ENCODE measurements at regions not wholly inside any gene's neighbourhood (a gene's known extent, or its start where the extent isn't known, plus 50 kb on each side); places are given as distances from the start of the nearest gene placed in this dataset.

DNA sequence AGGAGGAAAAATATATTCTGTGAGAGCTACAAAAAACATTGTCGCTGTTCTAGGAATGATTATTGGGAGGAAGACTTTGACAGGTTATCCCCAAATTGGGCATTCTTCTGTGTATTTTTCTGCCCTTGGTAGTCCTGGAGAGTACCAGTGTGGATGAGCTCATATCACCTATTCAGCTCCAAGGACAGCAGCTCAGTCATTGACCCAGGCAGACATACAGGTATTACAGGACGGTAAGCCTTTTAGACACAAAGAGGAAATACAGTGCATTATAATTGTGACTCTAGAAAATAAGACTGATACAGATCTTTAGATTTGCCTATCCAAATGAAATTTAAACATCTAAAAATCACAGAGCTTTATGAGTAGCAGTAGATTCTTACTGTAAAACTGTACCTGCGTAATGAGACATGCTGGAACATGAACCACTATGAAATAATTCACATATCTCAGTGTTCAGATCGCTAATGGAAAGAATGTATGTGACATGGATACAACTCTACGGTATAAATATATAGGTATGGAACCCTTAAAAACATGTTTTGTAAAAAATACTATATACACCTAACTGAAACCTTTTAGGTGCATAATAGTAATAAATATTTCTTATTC lies 56.0 kb downstream of the PLK2 start:
- DNase-seq (ENCODE audit: low spot score) = no peak

DNA sequence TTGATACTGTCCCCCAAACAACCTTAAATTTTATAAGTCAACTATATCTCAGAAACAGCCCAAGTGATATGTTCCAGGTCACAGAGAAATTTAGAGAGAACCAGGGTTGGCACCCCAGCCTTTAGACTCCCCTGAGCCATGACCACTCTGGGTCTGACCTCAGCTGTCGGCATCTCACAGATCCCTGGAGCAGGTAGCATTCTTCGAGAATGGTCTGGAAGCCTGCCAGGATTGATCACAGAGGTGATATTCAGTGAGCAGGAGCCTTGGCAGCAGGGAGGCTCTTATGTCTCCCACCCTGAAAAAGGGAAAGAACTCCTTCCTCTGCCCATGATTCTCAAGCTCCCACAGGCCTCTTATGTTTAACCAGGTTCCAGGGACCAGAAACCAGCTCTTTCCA lies 58.2 kb downstream of the PLK2 start:
- DNase-seq (ENCODE audit: low spot score) = no peak

GRCh38 chr5:58400737-58401136 lies 59.1 kb downstream of the PLK2 start:
- no peak for DNase-seq (ENCODE audit: low spot score)

GRCh38 chr5:58399951-58400350 lies 59.9 kb downstream of the PLK2 start:
- DNase-seq (ENCODE audit: low spot score) = no peak

DNA sequence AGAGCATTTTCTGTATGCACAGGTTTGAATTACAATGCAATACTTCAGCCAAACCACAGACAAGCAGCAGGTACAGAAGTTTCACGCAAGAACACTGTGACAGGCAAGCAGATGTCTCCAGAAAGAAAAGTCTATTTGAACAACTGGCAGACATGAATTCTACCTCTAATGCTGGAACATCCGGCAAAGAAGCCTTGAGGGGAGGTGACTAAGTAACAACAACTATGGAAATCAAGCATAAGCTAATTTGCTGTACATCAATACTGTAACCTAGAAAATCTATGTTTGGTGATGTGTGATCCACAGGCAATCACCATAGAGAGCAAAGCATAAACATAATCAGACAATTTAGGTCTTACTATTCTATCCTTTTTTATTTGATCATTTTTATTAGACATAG lies 65.5 kb downstream of the PLK2 start:
- no peak for DNase-seq (ENCODE audit: low spot score)

DNA sequence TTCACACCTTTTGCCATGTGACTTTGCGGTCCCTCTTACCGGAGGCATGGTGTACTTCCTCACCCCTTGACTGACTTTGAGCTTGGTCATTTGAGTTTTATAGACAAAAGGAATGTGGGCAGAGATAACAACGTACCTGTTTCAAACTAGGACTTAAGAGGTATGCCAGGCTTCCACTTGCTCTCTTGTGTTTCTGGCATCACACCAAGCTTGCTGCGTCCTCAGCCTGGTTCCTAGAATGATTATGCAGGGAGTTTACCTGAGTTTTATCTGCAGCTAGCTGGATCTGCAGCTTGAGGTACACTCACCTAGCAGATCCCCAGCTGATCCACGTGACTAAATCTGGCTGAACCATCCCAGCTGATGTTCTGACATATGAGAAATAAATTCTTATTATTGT lies 66.2 kb downstream of the PLK2 start:
- DNase-seq (ENCODE audit: low spot score) = no peak

DNA sequence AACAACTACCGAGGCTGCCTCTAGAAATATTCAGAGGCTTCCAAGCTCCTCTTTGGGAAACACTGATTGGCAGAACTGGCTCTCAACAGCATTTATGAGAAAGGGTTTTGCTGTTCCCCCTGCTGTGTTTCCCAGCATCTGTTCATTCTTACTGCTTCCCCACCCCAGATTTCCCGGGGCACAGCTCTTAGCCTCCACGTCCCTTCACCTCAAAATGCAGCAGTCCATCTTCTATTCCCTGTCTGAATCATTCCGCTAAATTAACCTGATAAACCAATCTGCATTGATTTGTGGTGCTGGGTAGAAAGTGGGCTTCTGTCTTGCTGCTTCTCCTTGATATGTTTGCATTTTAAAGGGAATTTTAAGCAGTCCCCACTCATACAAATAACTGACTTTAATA lies 67.4 kb downstream of the PLK2 start:
- no peak for DNase-seq (ENCODE audit: low spot score)

GRCh38 chr5:58383448-58383847 lies 76.4 kb downstream of the PLK2 start:
- DNase-seq (ENCODE audit: low spot score) = no peak

DNA sequence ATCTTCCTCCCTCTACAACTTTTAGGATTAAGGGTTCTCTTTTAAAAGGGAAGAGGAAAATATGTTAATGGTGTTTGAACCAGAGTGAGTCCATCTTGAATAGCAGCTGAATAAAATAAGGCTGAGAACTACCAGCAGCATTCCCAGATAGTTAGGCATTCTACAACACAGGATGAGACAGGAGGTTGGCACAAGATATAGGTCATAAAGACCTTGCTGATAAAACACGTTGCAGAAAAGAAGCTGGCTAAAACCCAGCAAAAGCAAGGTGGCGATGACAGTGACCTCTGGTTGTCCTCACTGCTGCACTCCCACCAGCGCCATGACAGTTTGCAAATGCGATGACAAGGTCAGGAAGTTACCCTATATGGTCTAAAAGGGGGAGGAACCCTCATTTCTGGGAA lies 77.8 kb downstream of the PLK2 start:
- DNase-seq (ENCODE audit: low spot score) = no peak

- no peak for DNase-seq (ENCODE audit: low spot score)
Observed at GRCh38 chr5:58381566-58381965, 78.3 kb downstream of the PLK2 start.

- no peak for DNase-seq (ENCODE audit: low spot score)
Observed at GRCh38 chr5:58380655-58381054, 79.2 kb downstream of the PLK2 start.

GRCh38 chr5:58378613-58379390 lies 81.1 kb downstream of the PLK2 start:
- DNase-seq (ENCODE audit: low spot score) = no peak

DNA sequence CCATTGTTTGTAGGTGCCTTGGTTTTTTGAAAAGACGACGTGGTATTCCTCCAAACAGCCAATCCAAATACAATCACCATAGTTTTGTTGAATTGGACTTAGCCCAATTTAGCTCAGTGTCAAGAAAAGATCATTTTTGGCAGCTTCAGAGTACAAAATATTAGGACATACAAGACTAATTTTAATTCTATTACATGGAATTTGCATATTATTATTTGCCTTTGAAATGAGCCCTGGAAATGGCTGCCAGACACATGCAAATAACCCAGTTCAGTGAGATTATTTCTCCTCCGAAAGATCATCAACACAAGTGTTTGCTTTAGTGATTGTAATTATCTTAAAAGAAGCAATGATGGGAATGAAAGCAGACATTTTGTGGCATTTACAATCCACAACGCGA lies 89.3 kb downstream of the PLK2 start:
- DNase-seq (ENCODE audit: low spot score) = no peak

DNA sequence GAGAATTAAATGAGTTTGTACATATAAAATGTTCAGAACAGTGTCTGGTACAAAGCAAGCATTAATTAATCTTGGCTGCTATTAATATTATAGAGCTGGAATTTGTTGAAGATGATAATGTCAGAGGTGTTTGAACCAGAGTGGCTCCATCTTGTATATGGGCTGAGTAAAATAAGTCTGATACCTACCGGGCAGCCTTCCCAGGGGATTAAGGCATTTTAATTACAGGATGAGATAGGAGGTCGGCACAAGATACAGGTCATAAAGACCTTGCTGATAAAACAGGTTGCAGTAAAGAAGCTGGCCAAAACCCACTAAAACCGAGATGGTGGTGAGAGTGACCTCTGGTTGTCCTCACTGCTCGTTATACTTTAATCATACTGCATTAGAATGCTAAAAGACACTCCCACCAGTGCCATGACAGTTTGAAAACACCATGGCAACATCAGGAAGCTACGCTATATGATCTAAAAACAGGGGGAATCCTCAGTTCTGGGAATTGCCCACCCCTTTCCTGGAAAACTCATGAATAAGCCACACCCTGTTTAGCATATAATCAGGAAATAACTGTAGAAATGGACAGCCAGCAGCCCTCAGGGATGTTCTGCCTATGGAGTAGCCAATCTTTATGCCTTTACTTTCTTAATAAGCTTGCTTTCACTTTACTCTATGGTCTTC lies 90.2 kb downstream of the PLK2 start:
- no peak for DNase-seq (ENCODE audit: low spot score)

DNA sequence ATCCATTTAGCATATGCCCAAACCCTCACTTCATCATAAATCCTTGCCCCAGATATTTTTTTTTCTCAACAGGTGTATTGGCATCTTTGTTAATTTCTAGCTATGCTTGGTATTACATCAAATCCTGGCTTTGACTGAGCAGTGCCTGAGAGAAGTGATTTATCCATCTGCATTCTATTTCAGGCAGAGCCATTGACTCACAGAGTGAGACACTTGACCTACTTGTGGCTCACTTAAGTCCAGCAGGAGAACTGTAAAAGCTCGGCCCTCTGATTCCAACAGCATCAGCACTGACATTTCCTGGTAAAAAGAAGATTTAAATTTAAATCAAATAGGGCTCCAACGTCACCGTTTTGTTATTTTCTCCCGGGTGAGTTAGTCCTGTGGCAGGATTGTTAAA lies 93.4 kb downstream of the PLK2 start:
- DNase-seq (ENCODE audit: low spot score) = peak; percentile 54

GRCh38 chr5:58365791-58366190 lies 94.1 kb downstream of the PLK2 start:
- no peak for DNase-seq (ENCODE audit: low spot score)

DNA sequence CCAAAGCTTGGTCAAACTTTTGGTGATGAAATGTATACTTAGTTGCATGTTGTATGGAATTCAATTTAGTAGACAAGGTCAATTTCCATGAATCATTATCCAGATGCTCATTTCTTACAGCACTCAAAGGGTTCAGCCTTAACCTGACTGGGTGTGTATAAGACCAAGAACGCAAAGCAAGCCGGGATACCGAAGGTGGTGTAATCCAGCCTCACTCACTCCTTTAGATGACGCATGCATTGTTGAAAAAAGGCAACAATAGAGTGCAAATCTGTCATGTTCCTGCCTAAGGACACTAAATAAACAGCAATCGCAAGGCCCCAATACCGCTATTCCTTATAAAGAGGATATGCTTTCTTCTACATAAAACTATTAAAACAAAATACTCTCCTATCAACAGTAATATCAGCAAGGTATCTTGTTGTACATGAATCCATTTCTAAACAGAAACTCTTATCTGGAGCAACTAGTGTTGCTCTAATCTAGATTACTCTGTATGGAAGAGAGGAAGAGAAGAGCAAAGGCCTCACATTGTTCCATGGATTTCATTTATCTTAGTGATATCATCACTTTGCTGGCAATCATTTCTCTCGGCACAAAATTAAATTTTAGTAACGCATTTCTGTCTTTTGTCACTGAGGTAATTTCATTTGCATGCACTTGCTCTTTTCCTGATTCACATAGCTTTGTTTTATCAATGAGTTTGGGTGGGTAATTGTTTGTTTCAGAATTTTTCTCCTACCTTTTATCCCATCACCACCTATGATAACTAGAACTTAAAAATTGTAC lies 96.2 kb downstream of the PLK2 start:
- DNase-seq (ENCODE audit: low spot score) = no peak

DNA sequence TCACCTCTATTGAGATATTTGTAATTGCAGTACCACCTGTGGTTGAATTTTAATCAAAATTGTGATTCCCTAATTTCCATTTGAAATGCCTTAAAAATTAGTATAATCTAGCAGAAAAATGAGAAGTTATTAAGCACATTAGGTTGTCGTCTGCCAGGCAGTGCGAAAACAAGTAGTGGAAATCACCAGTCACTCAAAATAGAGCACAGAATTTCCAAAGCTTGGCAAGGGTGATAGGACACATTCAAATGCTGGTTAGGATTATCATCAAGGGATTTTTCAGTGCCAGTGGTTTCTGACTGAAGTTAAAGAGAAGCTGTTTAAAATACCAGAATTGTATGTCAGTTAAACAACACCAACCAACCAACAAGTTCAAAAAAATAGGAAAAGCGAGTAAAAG lies 97.8 kb downstream of the PLK2 start:
- no peak for DNase-seq (ENCODE audit: low spot score)

GRCh38 chr5:58360794-58361193 lies 99.1 kb downstream of the PLK2 start:
- DNase-seq (ENCODE audit: low spot score) = no peak

DNA sequence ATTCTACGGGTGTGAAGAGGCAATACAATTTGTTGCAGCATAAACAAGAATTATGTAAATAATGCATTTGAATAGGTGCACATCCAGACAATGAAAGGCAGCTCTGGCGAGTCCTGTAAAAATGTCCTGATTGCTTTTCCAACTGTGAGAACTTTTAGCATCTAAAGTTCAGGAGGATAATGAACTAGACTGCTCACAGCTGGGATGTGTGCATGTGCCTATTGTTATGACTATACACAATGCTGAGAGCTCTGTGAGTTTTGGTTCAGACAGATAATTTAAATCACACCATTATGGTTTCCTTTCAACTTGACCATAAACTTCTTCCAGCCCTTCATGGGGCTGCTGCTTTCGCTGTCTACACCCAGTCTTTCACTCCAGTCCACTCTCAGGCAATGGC lies 99.9 kb downstream of the PLK2 start:
- DNase-seq (ENCODE audit: low spot score) = no peak

- DNase-seq (ENCODE audit: low spot score) = no peak
Observed at GRCh38 chr5:58358501-58359178, 101.2 kb downstream of the PLK2 start.
